NB4 (cell line): ENCODE measurements at regions not wholly inside any gene's neighbourhood (a gene's known extent, or its start where the extent isn't known, plus 50 kb on each side); places are given as distances from the start of the nearest gene placed in this dataset.

Experiments
- DNase-seq: peaks from one replicate; pipeline ENCODE4 v3.0.0; 2010; ENCODE audit warnings: low read depth
- H3K4me3 ChIP-seq: one replicate; pipeline ENCODE4 v1.5.1; 2011; ENCODE audit warnings: mild to moderate bottlenecking, low read depth, low read length, moderate library complexity
- CTCF ChIP-seq: IDR thresholded peaks from one replicate; pipeline ENCODE4 v1.5.1; 2012; ENCODE audit warnings: low read depth, low read length
- MAX ChIP-seq: IDR thresholded peaks from 2 replicates; pipeline ENCODE4 v1.6.1; 2011; ENCODE audit warnings: low read depth, low read length
- MYC ChIP-seq: IDR thresholded peaks from 2 replicates; pipeline ENCODE4 v1.6.1; 2011; ENCODE audit warnings: low read depth, low read length
- POLR2A ChIP-seq: IDR thresholded peaks from 2 replicates; pipeline ENCODE4 v1.6.1; 2011; ENCODE audit warnings: mild to moderate bottlenecking; ENCODE audit not compliant: insufficient read length; ENCODE audit errors: extremely low read depth

GRCh38 chr21:23394458-23394857, 2212.8 kb downstream of the MRPL39 start:
- no peak overlapping the region for H3K4me3 ChIP-seq
- no peak for DNase-seq
- TF ChIP-seq MAX (no peak), MYC (no peak), CTCF (no peak), POLR2A (no peak)

GRCh38 chr21:23384679-23385078, 2222.6 kb downstream of the MRPL39 start:
- no peak for DNase-seq
- H3K4me3 ChIP-seq, result no peak overlapping the region
- TF ChIP-seq MYC (no peak), POLR2A (no peak), CTCF (no peak), MAX (no peak)

GRCh38 chr21:23374155-23374554, 2233.1 kb downstream of the MRPL39 start:
- H3K4me3 ChIP-seq, result no peak overlapping the region
- TF ChIP-seq CTCF (no peak), MAX (no peak), MYC (no peak), POLR2A (no peak)
- no peak for DNase-seq

- DNase-seq, result no peak
- H3K4me3 ChIP-seq, result no peak overlapping the region
- no peak for TF ChIP-seq CTCF
- TF ChIP-seq MYC, result no peak
- no peak for TF ChIP-seq MAX
- no peak for TF ChIP-seq POLR2A
These were observed 2250.4 kb downstream of the MRPL39 start for GRCh38 chr21:23356905-23357304.

- TF ChIP-seq CTCF (no peak), MYC (no peak), MAX (no peak), POLR2A (no peak)
- DNase-seq, result no peak
- H3K4me3 ChIP-seq, result no peak overlapping the region
These were observed 2291.1 kb downstream of the MRPL39 start for GRCh38 chr21:23316190-23316589.

GRCh38 chr21:23308741-23309140, 2298.5 kb downstream of the MRPL39 start:
- no peak for TF ChIP-seq CTCF
- TF ChIP-seq MAX, result no peak
- no peak overlapping the region for H3K4me3 ChIP-seq
- no peak for DNase-seq
